GM19239 (cell line): ENCODE measurements at regions not wholly inside any gene's neighbourhood (a gene's known extent, or its start where the extent isn't known, plus 50 kb on each side); places are given as distances from the start of the nearest gene placed in this dataset.

Source experiments
- DNase-seq: peaks from one replicate; pipeline ENCODE4 v3.0.0; 2011; ENCODE audit warnings: low spot score; ENCODE audit not compliant: insufficient read length
- FAIRE-seq: peaks from 2 replicates; lab custom pipeline; 2011; peaks lifted over from hg19 to GRCh38; lab: Jason Lieb, UNC

DNA sequence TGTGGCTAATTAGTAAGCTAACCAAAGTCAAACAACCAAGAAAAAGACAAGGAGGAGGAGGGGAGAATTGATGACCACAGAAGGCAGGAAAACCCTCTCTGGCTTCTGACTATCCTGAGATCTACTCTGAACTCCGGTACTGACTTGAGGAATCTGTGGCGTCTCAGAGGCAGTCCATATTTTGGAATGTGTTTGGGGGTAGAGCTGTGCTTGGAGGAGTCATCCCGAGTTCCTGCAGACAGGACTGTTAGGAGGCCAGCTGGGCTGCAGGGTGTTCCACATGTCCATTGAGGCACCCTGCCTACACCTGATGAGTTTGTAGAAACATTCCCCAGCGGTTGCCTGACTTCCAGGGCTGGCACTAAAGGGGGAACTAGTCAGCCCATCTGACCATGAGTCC lies 91.6 kb downstream of the PLCE1 start:
- DNase-seq: no peak
- FAIRE-seq: no peak

DNA sequence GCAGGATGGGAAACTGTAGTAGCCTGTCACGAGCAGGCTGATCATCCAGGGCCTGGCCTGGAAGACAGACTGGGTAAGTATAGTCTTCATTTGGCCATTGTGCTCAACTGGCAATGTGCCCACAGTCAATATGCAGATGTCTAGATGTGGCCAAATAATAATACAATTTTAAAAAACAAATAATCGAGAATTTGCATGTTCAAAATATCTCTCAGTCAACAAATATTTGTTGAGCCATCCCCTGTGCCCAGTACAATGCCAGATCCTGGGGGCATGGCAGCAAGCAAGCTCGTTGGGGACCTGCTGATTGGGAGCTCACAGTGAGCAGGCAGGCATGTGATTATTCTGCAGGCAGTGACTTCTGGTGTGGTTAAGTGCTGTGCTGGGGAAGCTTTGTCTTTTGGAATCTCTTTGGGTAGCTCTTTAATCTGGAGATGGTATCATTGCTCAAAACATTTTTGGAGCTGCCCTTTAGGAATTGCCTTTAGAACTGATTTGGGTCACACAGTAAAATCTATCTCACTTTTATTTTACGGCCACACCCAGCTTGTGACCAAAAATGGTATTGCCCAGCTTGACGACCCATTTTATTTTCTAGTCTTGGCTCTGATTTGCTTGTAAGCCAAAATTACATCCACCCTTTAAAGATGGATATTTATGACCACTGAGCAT lies 92.2 kb downstream of the PLCE1 start:
- DNase-seq: no peak
- FAIRE-seq: no peak

DNA sequence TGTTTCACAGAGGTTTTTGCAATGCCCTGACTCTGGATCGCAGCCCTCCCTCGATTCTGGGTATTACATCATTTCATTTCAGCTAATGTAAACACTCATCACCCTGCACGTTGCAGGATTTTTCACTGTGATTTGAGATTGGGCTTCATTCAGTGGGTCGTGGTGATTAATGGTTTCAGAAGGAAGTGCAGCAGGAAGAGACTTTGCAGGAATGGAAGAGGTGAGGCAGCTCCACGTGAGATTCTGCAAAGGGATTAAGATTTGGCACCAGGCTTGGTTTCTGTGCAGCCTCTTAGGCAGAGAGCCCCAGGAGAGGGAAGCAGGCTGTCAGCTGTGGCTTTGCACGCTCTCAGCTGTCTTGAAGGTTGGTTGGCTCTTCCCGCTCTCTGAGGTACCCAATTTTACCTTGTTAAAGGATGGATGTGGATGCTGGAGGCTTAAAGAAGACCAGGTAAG lies 95.2 kb downstream of the PLCE1 start:
- no peak for DNase-seq
- FAIRE-seq: no peak

DNA sequence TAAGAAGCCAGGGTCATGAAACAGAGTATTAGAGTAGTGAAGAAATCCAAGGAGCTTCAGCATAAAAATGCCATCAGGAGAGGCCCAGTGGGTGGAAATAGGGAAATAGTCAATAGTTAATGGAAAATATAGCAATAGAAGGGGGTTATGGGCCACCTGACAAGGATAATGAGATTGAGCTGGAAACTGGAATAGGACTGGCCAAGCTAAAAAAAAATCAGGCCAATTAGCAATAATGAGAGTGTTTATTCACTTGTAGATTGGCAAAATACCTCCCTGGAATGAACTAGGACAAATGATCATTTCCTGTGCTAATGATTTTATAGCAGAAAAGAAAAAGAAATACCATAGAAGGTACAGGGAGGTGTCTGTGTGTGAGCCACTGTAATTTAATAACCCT lies 97.9 kb downstream of the PLCE1 start:
- no peak for DNase-seq
- no peak for FAIRE-seq

DNA sequence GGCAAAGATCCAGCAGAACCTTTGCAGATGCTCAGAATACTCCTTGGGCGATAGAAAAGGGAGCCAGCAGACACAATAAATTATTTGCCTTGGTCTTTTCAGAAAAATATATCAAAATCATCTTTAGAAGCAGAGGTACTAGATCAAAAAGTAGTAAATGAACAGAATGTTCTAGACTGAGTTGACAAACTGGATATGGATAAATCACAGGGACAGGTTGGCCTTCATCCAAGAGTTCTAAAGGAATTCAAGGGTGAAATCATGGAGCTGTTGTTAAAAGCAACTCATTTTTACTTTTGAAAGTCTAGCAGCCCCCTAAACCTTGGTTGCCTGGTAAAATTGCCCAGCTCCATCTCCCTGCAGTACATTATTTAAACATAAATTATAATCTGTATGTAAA lies 99.1 kb downstream of the PLCE1 start:
- FAIRE-seq (no peak), DNase-seq (no peak)

DNA sequence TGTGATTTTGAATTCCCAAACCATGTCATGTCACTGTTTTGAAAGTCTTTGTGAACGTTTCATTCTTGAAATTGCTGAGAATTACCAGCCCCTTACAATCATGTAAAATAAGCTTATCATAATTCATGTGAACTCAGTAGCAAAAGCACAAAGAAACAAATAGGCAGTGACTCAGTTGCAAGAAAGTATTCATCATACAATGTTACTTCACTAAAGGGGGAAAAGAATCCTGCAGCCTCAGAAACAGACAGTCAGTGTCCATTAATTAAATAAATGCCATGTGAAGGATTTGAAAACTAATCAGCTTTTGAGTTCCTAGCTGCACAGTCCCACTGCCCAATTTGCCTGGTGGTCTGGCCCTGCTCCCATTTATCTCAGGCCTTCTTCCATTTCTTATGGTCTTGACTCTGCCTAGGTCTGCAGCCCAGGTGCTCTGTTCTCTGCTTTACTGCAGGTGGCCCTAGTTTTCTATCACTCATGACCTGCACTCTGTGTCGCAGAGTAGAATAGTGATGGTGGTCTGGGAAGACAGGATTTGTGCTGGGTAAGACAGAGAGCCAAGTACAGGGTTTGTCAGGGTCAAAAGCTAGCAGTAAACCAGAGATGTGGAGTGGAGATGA lies 99.7 kb downstream of the PLCE1 start:
- FAIRE-seq: no peak
- no peak for DNase-seq

DNA sequence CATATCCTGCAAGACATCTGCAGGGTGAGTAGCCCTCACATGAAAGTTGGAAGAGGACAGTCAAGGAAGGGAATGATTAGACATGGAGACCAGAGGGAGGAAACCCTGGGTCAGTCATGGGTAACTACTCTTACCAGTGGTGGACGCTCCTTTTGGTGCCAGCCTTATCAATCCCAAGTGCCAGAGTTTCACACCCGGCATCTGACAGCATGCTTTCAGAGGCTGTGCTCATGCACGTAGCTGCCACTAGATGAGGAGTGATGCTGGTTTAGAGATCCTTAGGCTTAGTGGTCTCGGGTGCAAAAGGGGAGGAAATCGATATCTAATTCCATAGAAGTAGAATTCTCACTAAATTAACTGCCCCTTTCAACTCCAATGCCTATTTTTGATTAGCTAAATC lies 100.8 kb downstream of the PLCE1 start:
- no peak for FAIRE-seq
- no peak for DNase-seq

DNA sequence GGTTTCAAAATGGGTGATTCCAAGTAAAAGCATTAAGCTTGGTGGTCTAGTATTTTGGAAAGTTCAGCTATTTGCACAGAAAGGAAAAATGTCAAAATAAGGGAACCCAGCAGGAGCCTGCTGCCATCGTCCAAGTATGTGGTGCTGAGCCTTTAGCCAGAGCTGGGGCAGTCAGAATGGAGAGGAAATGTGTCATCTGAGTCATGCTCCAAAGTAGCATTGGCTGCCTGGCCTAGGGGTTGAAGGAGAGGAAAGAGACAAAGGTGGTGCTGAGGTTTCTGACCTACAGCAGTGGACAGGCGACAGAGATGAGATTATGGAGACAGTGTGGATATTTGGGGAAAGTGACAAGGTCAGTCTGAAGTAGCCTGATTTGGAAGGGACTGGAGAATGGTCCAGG lies 103.9 kb downstream of the PLCE1 start:
- FAIRE-seq (no peak), DNase-seq (no peak)

DNA sequence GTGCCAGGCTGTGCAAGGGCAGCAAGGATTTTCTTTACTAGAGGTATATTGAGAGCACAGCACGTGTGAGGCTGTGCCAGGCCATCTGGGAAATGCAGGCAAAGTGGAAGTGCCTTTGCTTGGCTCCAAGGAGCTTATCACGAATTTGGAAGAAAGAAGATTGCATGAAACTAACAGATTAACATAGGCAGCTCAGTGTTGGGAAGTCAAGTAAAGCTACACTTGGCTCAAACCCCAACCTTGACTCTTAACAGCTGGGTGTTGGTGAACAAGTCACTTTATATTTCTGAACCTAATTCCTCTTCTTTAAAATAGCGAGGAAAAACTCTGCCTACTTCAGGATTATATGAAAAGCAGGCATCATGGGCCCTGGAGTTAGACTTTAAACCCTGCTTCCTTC lies 105.2 kb downstream of the PLCE1 start:
- FAIRE-seq: no peak
- DNase-seq: no peak

DNA sequence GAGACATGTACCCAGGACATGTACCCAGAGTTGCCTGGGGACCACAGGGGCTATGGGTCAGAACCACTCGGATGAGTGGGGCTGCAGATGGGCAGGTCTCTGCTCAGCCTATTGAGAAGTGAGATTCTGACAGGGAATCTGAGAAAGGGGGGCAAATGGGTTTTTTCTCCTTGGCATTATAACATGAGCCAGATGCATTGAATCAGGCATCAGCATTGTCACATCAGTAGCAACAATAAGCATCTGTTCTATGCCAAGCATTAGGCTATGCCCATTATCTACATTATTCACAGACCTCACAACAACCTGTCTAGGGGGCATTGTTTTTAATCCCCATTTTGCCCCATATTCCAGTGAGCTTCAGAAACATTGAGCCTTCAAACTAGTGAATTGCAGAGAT lies 108.2 kb downstream of the PLCE1 start:
- no peak for DNase-seq
- no peak for FAIRE-seq

DNA sequence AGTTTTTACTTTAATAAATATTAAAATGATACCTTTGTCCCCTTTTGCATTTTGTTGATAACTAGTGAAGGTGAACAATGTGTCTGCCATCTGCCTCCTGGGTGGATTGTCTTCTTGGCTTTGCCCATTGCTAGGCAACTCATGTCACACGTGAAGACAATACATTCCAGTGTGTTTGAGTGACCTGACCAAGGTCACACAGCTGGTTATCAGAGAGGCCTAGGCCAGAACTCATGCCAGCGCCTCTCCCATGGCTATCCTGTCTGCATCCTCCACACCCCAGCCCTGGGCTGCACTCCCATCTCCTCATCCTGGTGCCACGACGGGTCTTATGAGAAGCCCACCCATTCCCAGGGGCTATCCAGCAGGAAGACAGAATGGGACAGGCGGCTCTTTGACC lies 108.7 kb downstream of the PLCE1 start:
- FAIRE-seq (no peak), DNase-seq (no peak)

DNA sequence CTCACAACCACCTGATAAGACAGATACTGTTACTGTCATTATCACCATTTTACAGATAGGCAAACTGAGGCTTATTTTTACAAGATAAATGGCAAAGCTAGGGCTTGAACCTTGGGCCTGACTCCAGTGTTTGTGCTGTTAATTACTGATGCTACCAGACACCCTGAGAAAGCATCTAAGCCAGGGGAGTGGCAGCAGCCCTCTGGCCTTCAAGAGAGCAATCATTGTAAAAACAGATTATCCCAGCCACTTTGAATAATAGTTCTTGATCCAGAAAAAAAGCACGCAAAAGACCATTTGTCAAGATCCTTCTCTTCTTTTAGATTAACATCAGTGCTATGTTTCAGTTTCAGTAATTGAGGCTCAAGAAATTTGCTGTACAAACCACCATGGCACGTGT lies 109.5 kb downstream of the PLCE1 start:
- FAIRE-seq: no peak

DNA sequence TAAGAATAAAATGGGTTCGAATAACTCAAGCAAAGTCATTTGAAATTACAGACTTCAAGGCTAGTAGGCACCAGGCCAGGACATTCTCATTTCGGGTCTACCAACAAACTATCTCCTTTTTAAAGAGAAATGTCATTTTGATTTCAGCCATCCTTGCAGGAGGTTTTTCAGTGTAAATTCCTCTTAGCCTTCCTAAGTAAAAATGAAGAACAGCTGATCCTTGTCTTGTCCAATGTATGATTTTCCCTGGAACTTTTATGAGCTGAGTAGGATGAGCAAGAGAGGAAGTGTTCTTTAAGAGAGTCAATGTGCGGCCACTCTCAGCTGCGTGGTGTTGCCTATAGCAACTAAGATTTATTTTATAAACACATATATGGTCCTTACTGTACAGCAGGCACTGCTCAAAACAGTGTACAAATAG lies 110.1 kb downstream of the PLCE1 start:
- DNase-seq: no peak

More for the DNA sequence above, 109.5 kb downstream of the PLCE1 start:
- no peak for DNase-seq

DNA sequence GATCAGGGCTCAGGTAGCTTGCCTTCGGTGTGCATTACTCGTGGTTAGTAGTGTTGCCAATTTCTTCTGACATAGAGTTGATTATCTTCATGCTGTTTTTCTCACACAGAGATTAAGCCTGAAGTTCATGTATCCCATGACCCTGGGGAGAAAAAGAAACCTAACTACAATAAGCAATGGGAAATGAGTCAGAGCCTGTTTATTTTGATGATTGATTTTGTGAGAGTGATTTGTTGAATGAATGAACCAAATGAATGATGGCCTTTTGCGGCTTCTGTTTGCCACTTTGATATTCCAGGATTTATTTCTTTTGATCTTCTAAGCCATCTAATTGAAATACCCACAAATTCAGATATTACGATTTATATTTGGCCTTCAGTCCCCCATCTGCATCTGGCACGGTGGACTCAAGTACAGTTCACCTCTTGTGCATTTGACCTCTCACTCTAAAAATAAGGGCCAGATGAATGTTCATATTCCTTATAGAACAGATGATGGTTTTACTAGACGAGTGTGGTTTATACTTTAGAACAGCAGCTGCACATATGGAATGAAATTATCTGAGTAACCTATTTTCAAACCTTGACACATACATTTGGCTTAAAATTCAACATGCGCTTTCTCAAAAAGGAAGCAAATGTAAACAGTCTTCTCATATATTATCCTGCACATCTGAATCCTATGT lies 110.7 kb downstream of the PLCE1 start:
- DNase-seq (no peak), FAIRE-seq (no peak)

More for the DNA sequence above, 110.1 kb downstream of the PLCE1 start:
- FAIRE-seq: no peak

DNA sequence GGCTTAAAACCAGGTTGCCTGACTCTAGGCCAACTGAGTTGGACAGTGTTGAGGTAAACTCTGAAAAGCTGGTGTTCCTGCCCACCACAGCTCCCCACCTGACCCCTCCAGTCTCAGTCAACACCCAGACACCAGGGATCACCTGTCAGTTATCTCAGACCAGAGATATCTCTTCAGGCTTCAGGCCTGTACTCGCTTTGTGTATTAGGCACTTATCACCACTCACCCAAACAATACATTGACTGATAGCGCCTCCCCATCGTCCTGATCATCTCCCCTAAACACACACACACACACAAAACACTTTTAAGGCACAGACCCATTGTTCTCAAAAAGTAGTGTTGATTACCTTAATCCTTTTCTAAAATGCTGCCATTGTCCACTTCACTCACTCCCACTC lies 111.5 kb downstream of the PLCE1 start:
- no peak for FAIRE-seq
- DNase-seq: no peak

DNA sequence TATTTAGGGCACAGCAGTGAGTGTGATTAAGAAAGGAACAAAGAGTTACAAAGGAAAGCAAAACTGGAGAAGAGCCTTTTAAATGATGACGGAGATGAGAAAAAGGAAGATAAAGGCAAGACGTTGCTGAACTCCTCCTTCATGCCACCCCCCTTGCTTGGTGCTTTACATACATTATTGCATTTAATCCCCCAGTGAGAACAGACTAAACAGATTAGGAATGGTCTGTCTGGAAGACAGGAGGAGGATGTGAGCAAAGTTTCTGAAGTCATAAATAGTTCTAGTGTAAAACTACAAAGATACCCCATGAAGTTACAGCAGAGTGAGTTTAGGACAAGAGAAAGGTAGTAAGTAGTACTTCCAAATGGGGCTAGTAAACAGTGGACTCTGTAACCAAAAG lies 113.5 kb downstream of the PLCE1 start:
- FAIRE-seq (no peak), DNase-seq (no peak)

DNA sequence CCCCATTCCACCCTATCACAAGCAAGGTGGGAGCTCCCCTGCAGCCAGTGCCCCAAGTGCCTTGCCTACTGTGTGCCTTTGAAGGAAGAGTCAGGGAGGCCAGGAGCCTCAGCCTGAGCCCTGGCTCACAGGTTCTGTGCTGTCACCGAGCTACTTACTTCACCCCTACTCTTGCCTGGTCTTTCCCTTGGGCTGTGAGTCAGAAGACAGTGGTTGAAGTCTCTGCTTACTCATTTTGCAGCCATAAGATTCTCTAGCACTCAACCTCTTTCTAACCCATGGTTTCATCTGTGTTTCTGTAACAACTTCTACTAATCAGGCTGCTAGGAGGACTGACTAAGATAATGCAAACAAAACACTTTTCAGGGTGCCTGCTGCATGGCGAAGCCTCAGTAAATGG lies 114.5 kb downstream of the PLCE1 start:
- FAIRE-seq (no peak), DNase-seq (no peak)

DNA sequence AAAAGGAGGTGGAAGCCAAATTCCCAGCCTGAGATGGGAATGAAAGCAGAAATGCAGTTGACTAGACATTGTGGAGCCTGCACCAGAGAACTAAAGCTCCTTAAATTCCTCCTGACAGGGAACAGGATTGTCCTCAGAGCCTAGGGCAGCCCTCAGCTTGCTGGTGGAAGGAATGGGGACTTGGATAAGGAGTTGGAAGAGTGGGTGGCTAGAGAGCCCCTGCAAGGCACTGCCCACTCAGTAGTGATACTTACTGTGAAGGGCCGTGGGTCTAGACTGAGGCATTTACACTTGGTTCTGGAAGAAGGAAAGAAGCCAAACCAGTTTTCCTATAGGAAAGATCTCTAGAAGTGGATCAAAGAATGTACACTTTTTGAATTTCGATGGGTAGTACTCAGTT lies 117.6 kb downstream of the PLCE1 start:
- DNase-seq: no peak
- FAIRE-seq: no peak

DNA sequence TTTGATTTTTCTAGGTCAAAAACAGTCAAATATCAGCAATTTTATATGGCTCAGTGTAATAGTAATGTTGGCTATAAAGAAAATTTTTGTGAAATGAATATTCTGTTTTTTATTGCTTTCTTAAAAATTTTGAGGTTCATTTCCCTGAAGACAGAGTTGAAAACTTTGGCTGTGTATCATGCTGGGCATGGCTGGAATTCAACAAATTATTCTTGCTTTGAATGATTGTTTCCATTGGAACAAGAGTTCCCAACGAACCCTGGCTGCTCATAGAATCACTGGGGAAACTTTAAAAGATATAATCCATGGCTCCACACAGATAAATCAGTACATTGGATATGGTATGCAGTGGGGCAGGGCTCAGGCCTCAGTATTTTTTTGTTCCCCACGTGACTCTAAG lies 118.6 kb downstream of the PLCE1 start:
- no peak for FAIRE-seq
- DNase-seq: no peak

DNA sequence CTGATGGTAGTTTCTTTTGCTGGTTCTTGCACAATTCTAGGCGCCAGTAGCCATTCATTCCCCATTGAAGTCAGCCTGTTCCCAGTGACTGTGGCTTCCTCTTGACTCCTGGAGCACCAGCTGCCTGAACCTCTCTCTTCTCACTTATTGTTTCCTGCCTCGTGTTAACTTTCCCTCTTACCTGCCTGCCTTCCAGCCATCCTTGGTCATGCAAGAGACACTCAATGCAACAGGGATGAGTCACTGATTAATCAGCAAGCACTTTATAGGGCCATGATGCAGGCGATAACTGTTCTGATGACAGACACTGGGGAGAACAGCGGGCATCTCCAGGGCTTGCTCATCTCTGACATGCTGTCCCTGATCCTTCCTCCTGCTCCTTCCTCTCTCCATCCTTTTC lies 122.0 kb downstream of the PLCE1 start:
- DNase-seq (no peak), FAIRE-seq (no peak)

DNA sequence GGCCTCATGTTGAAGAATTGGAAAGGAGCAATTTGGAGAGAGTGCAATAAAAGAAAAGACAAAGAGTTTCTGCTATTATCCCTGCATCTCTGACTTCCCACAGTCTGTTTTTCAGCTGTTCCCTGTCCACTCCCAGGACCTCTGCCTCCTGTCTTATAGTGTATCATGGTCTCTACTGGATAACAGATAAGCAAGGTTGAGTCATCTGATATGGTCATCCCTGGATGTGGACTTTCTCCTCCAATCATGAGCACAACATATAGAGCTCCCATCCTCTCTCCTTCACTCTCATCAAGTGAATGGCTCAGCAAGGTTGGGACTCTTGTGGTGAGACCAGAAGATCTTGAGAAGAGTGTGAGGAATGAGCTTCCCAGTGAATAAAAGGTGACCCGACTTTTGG lies 123.1 kb downstream of the PLCE1 start:
- no peak for DNase-seq
- FAIRE-seq: no peak

DNA sequence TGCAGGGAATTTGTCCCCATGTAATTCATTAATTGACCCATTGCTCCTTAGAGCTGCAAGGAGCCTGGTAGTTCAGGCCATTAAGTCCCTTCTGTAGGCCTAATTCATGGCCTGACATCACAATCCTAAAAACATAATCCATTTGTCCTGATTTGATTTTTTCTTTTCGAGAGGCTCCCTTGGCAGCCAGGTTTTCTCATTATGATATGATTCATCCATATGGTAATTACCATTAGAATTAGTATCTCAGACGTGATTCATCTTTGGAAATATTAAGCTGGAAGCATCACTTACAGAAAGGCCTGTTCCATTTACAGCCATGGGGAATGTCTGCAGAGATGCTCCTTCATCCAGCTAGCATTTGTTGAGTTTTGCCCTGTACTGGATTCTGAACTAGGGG lies 128.5 kb downstream of the PLCE1 start:
- FAIRE-seq: no peak
- DNase-seq: no peak
